BE2C (cell line): ENCODE measurements at regions not wholly inside any gene's neighbourhood (a gene's known extent, or its start where the extent isn't known, plus 50 kb on each side); places are given as distances from the start of the nearest gene placed in this dataset.
"Not testable (repeated sequence)": the region's sequence is repeated elsewhere in the genome, so short reads cannot be mapped to it uniquely, and the experiment has no call there.

Experiments used
- DNase-seq: peaks from one replicate; pipeline ENCODE4 v3.0.0-alpha.2; 2020
- H3K27me3 ChIP-seq: fragments of 250-450 bp; sonication (Bioruptor Pico); 2 replicates; pipeline ENCODE4 v1.5.1; 2020; ENCODE audit warnings: mild to moderate bottlenecking
- H3K36me3 ChIP-seq: fragments of 250-450 bp; sonication (Bioruptor Pico); 2 replicates; pipeline ENCODE4 v1.5.1; 2020; ENCODE audit warnings: mild to moderate bottlenecking
- H3K4me1 ChIP-seq: fragments of 250-450 bp; sonication (Bioruptor Pico); 2 replicates; pipeline ENCODE4 v1.5.1; 2020
- H3K4me3 ChIP-seq: 2 replicates; pipeline ENCODE4 v1.5.1; 2011; ENCODE audit warnings: low read depth, low read length
- H3K9me3 ChIP-seq: fragments of 250-450 bp; sonication (Bioruptor Pico); 2 replicates; pipeline ENCODE4 v1.5.1; 2020
- TF ChIP-seq, protein P1 (sequence below): IDR thresholded peaks from 2 replicates; pipeline ENCODE4 v1.5.1; 2012; ENCODE audit warnings: mild to moderate bottlenecking, low read depth, low read length

- H3K27me3 ChIP-seq = no peaks in the 10 kb centered on the region
- no peak for DNase-seq
- TF ChIP-seq, protein P1, sequence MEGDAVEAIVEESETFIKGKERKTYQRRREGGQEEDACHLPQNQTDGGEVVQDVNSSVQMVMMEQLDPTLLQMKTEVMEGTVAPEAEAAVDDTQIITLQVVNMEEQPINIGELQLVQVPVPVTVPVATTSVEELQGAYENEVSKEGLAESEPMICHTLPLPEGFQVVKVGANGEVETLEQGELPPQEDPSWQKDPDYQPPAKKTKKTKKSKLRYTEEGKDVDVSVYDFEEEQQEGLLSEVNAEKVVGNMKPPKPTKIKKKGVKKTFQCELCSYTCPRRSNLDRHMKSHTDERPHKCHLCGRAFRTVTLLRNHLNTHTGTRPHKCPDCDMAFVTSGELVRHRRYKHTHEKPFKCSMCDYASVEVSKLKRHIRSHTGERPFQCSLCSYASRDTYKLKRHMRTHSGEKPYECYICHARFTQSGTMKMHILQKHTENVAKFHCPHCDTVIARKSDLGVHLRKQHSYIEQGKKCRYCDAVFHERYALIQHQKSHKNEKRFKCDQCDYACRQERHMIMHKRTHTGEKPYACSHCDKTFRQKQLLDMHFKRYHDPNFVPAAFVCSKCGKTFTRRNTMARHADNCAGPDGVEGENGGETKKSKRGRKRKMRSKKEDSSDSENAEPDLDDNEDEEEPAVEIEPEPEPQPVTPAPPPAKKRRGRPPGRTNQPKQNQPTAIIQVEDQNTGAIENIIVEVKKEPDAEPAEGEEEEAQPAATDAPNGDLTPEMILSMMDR = no peak
- H3K4me1 ChIP-seq = peaks cover 23% of the 10 kb centered on the region
- H3K9me3 ChIP-seq = no peaks in the 10 kb centered on the region
- no peak overlapping the region for H3K4me3 ChIP-seq
- H3K36me3 ChIP-seq = no peaks in the 10 kb centered on the region
These were observed 338.7 kb downstream of the PREX1 start for GRCh38 chr20:48489046-48489463.

- not testable (repeated sequence) for H3K4me3 ChIP-seq, H3K36me3 ChIP-seq, H3K9me3 ChIP-seq, H3K27me3 ChIP-seq, DNase-seq
- H3K4me1 ChIP-seq = peaks cover 23% of the 10 kb centered on the region
These were observed 339.3 kb downstream of the PREX1 start for GRCh38 chr20:48488334-48489034.

GRCh38 chr20:48486065-48486464, 341.7 kb downstream of the PREX1 start:
- Histone ChIP-seq H3K4me3 (no peak overlapping the region), H3K9me3 (no peaks in the 10 kb centered on the region), H3K27me3 (peaks cover 8% of the 10 kb centered on the region), H3K36me3 (no peaks in the 10 kb centered on the region), H3K4me1 (peaks cover 22% of the 10 kb centered on the region)
- no peak for DNase-seq
- TF ChIP-seq, protein P1 = no peak

GRCh38 chr20:48485153-48485552, 342.6 kb downstream of the PREX1 start:
- not testable (repeated sequence) for DNase-seq
- H3K27me3 ChIP-seq = peaks cover 15% of the 10 kb centered on the region
- H3K4me1 ChIP-seq = peaks cover 15% of the 10 kb centered on the region

DNA sequence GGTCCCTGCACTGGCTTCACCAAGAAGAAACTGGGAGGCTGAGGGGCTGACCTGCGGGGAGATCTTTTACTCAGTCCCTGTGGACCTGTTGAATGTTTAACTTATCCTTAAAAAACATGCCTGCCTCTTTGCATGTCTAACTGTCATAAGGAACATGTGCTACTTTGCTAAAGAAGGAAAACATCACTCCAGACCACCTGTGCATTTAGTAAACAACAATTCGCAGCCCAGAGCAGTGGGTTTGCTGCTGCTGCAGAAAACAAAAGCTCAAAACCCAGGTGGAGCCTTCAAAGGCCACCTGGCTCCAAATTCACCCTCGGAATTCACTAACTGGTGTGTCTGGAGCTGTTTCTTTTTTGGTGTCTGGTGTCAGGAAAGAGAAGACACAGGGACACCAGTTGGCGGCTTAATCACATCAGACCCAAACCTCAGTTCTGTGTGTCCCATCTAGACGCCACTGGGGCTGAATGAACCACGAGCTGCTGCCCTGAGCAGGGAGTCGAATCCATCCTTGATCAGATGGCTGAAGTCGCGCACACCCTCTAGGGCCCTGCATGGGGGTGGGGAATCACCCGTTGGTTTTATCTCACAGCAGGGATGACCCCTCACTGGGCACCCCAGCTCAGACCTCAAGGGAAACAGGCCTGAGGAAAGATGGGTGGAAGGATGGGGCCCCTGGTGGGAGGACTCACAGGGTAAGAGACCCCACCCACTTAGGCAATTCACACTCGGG, 344.3 kb downstream of the PREX1 start:
- DNase-seq = no peak
- H3K9me3 ChIP-seq = no peaks in the 10 kb centered on the region; the same call in 1 of the 2 replicates
- H3K4me3 ChIP-seq = no peak overlapping the region
- H3K4me1 ChIP-seq = no peaks in the 10 kb centered on the region; the same call in 1 of the 2 replicates
- TF ChIP-seq, protein P1 = no peak
- peaks cover 30% of the 10 kb centered on the region for H3K27me3 ChIP-seq
- H3K36me3 ChIP-seq = no peaks in the 10 kb centered on the region; the same call in 1 of the 2 replicates

More at GRCh38 chr20:48485153-48485552, 342.6 kb downstream of the PREX1 start:
- not testable (repeated sequence) for H3K4me3 ChIP-seq, H3K36me3 ChIP-seq, H3K9me3 ChIP-seq

DNA sequence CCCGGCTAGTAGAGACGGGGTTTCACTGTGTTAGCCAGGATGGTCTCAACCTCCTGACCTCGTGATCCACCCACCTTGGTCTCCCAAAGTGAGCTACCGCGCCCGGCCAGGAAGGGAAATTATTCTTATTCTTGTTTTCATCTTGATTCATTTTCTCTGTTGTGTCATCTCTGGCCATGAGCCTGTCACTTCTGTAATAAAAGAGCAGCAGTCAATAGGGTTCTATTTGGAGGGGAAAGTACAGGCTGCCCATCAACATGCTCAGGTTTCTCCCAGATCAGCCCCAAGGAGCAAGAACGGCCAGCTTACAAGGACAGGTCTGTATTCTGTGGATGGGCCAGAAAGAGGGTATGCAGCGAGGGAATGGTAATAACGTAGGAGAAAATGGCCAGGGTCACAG, 345.0 kb downstream of the PREX1 start:
- H3K4me1 ChIP-seq = no peaks in the 10 kb centered on the region; the same call in 1 of the 2 replicates
- no peaks in the 10 kb centered on the region; the same call in 1 of the 2 replicates for H3K36me3 ChIP-seq
- H3K9me3 ChIP-seq = no peaks in the 10 kb centered on the region; the same call in 1 of the 2 replicates
- peaks cover 30% of the 10 kb centered on the region for H3K27me3 ChIP-seq
- no peak for DNase-seq
- H3K4me3 ChIP-seq = no peak overlapping the region
- TF ChIP-seq, protein P1 = no peak
